ENCODE measurements at regions not wholly inside any gene's neighbourhood (a gene's known extent, or its start where the extent isn't known, plus 50 kb on each side); places are given as distances from the start of the nearest gene placed in this dataset.
A peak's percentile ranks its signal among the peaks of the same experiment; 100 is the strongest.

GRCh38 chr6:3981917-3982316, 97.0 kb downstream of the FAM217A start:
- Histone ChIP-seq H2AFZ (ENCODE audit: low read depth, low read length) (no peak overlapping the region), H3K36me3 (ENCODE audit: insufficient read depth, low read length) (no peaks in the 10 kb centered on the region), H3K4me3 (ENCODE audit: low read length) (no peak overlapping the region), H3K4me1 (ENCODE audit: insufficient read depth, low read length) (no peaks in the 10 kb centered on the region), H3K9me3 (ENCODE audit: low read length) (no peaks in the 10 kb centered on the region), H3K27me3 (ENCODE audit: insufficient read depth, low read length) (no peaks in the 10 kb centered on the region)

- H3K36me3 ChIP-seq (ENCODE audit: insufficient read depth, low read length), result no peaks in the 10 kb centered on the region
- no peaks in the 10 kb centered on the region for H3K4me1 ChIP-seq (ENCODE audit: insufficient read depth, low read length)
- no peak overlapping the region for H2AFZ ChIP-seq (ENCODE audit: low read depth, low read length)
- H3K27me3 ChIP-seq (ENCODE audit: insufficient read depth, low read length), result no peaks in the 10 kb centered on the region
- no peak overlapping the region for H3K4me3 ChIP-seq (ENCODE audit: low read length)
- no peaks in the 10 kb centered on the region for H3K9me3 ChIP-seq (ENCODE audit: low read length)
These were observed 95.2 kb downstream of the FAM217A start for GRCh38 chr6:3983778-3984177.

GRCh38 chr6:3984494-3984893, 94.4 kb downstream of the FAM217A start:
- H3K4me3 ChIP-seq (ENCODE audit: low read length), result no peak overlapping the region
- H3K36me3 ChIP-seq (ENCODE audit: insufficient read depth, low read length), result no peaks in the 10 kb centered on the region
- H3K9me3 ChIP-seq (ENCODE audit: low read length), result no peaks in the 10 kb centered on the region
- no peak overlapping the region for H2AFZ ChIP-seq (ENCODE audit: low read depth, low read length)
- H3K27me3 ChIP-seq (ENCODE audit: insufficient read depth, low read length), result no peaks in the 10 kb centered on the region
- H3K4me1 ChIP-seq (ENCODE audit: insufficient read depth, low read length), result no peaks in the 10 kb centered on the region

GRCh38 chr6:3986241-3986640, 92.7 kb downstream of the FAM217A start:
- H3K36me3 ChIP-seq (ENCODE audit: insufficient read depth, low read length), result no peaks in the 10 kb centered on the region
- H3K4me3 ChIP-seq (ENCODE audit: low read length), result no peak overlapping the region
- no peaks in the 10 kb centered on the region for H3K9me3 ChIP-seq (ENCODE audit: low read length)
- no peaks in the 10 kb centered on the region for H3K27me3 ChIP-seq (ENCODE audit: insufficient read depth, low read length)
- H3K4me1 ChIP-seq (ENCODE audit: insufficient read depth, low read length), result peaks cover 2% of the 10 kb centered on the region
- no peak overlapping the region for H2AFZ ChIP-seq (ENCODE audit: low read depth, low read length)

DNA sequence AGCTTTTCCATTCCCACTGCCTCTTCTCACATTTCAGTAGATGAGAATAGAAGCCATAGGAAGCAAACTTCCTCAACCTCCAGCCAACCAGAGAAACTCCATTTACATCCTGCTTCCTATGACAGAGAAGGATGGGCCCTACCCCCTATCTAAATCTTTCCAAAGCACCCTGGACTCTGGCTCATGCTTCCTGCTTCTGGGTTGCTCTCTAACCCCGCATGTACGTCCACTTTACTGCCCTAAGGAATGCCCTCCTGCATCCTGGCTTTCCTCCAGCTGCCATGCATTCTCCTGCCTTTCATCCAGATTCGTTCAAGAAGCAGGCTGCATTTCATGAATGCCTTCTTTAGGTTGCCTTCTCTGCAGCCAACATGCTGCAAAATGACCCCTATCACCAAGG, 91.9 kb downstream of the FAM217A start:
- H3K27me3 ChIP-seq (ENCODE audit: insufficient read depth, low read length), result no peaks in the 10 kb centered on the region
- peaks cover 2% of the 10 kb centered on the region for H3K4me1 ChIP-seq (ENCODE audit: insufficient read depth, low read length)
- no peaks in the 10 kb centered on the region for H3K9me3 ChIP-seq (ENCODE audit: low read length)
- H2AFZ ChIP-seq (ENCODE audit: low read depth, low read length), result no peak overlapping the region
- no peak overlapping the region for H3K4me3 ChIP-seq (ENCODE audit: low read length)
- H3K36me3 ChIP-seq (ENCODE audit: insufficient read depth, low read length), result no peaks in the 10 kb centered on the region

DNA sequence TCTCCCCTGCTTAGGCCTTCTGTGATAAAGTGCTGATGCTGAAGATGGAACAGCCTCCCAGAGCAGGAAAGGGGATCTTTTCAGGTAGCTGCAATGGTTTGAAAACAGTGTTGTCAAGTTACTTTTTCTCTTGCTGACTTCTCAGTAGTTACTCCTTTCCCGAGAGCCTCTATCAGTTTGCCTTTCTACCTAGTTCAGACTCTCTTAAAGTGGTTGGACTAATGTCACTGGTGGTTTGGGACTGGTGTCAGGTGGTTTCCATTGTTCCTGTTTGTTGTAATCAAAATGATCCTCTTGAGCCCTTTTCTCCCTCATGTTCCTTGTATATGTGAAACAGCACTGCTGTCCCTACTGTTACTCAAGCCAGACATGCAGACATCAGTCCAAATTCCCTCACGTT, 91.4 kb downstream of the FAM217A start:
- no peak overlapping the region for H3K4me3 ChIP-seq (ENCODE audit: low read length)
- H3K36me3 ChIP-seq (ENCODE audit: insufficient read depth, low read length), result no peaks in the 10 kb centered on the region
- H3K4me1 ChIP-seq (ENCODE audit: insufficient read depth, low read length), result peaks cover 2% of the 10 kb centered on the region
- H3K9me3 ChIP-seq (ENCODE audit: low read length), result no peaks in the 10 kb centered on the region
- H3K27me3 ChIP-seq (ENCODE audit: insufficient read depth, low read length), result no peaks in the 10 kb centered on the region
- no peak overlapping the region for H2AFZ ChIP-seq (ENCODE audit: low read depth, low read length)

DNA sequence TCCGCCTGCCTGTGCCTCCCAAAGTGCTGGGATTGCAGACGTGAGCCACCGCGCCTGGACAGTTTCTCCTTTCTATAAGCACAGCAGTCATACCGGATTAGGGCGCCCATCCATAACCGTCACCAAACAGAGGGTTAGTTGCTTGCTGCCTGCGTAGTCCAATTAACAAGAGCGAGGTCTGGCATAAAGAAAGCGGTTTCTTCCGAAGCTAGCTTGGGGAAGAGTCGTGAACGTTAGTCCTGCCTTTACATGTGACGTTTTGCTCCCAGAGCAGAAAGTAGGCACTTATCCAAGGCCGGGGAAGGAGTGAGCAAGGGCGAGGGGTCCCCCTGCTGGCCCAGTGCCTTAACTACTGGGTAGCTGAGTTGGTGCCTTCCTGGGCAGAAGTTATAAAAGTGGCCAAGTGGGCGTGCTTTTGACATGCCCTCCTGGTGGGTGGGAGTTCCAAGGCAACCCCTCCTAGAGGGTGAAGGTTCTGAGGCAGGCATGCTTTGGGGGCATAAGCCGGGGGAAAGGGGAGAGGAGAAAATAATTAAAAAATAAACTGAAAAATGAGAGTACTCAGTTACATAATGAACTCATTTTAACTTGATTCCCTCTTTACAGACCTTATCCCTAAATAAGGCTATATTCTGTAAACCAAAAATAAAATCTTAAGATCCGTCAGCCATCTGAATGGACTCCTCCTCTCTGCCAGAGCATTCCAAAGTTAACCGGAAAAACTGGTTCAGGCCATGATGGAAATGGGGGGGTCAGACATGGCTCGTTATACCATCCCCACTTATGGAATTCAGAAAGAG, 88.0 kb downstream of the FAM217A start:
- Histone ChIP-seq H3K9me3 (ENCODE audit: low read length) (no peaks in the 10 kb centered on the region), H3K36me3 (ENCODE audit: insufficient read depth, low read length) (no peaks in the 10 kb centered on the region), H3K4me3 (ENCODE audit: low read length) (no peak overlapping the region), H3K4me1 (ENCODE audit: insufficient read depth, low read length) (peaks cover 2% of the 10 kb centered on the region), H2AFZ (ENCODE audit: low read depth, low read length) (no peak overlapping the region), H3K27me3 (ENCODE audit: insufficient read depth, low read length) (no peaks in the 10 kb centered on the region)

- H3K36me3 ChIP-seq (ENCODE audit: insufficient read depth, low read length), result no peaks in the 10 kb centered on the region
- H3K4me3 ChIP-seq (ENCODE audit: low read length), result no peak overlapping the region
- H3K4me1 ChIP-seq (ENCODE audit: insufficient read depth, low read length), result peaks cover 9% of the 10 kb centered on the region
- no peaks in the 10 kb centered on the region for H3K27me3 ChIP-seq (ENCODE audit: insufficient read depth, low read length)
- H3K9me3 ChIP-seq (ENCODE audit: low read length), result no peaks in the 10 kb centered on the region
- no peak overlapping the region for H2AFZ ChIP-seq (ENCODE audit: low read depth, low read length)
These were observed 87.0 kb downstream of the FAM217A start for GRCh38 chr6:3991941-3992340.

GRCh38 chr6:3996349-3996748, 82.6 kb downstream of the FAM217A start:
- Histone ChIP-seq H2AFZ (ENCODE audit: low read depth, low read length) (no peak overlapping the region), H3K27me3 (ENCODE audit: insufficient read depth, low read length) (no peaks in the 10 kb centered on the region), H3K4me1 (ENCODE audit: insufficient read depth, low read length) (peaks cover 21% of the 10 kb centered on the region), H3K9me3 (ENCODE audit: low read length) (no peaks in the 10 kb centered on the region), H3K36me3 (ENCODE audit: insufficient read depth, low read length) (no peaks in the 10 kb centered on the region), H3K4me3 (ENCODE audit: low read length) (no peak overlapping the region)

- Histone ChIP-seq H3K4me3 (ENCODE audit: low read length) (peak overlapping the region; percentile 6), H3K9me3 (ENCODE audit: low read length) (no peaks in the 10 kb centered on the region), H3K27me3 (ENCODE audit: insufficient read depth, low read length) (no peaks in the 10 kb centered on the region), H3K36me3 (ENCODE audit: insufficient read depth, low read length) (peaks cover 1% of the 10 kb centered on the region), H3K4me1 (ENCODE audit: insufficient read depth, low read length) (peaks cover 21% of the 10 kb centered on the region), H2AFZ (ENCODE audit: low read depth, low read length) (no peak overlapping the region)
These were observed 81.7 kb downstream of the FAM217A start for GRCh38 chr6:3997177-3997770.

DNA sequence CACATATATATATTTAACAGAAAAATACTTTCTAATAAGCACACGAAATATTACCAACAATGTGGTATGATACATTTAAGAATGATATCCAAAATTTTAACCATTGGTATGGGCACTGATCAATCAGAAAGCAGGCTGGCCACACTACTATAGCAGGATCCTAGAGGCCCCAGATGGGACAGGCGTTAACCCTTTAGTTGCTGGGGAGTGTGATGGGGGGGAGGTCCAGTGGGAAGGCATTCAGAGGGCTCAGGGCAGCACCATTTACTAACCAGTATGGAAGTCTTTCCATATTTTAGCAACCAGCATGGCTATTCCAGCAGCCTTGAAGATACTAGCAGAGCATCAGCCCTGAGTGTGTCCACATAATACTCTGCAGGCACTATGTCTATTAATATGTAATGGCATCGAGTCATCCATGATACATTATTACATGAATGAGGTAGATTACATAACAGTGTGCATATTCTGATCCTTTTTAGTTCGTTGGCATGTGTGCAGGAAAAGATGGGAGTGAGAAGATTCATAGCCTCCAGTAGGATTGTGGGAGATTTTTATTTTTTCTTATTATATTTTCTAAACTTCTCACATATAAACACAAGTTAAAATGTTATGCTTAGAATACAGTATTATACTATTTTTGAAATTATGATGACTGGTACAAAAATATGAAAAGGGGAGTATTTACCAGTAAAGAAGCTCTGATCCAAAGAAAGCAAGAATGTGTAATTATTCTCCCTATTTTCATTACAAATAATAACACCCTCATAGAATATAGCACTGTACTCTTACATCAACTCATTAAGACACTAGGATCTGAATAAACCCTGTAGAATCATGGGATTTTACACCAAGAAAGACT, 78.9 kb downstream of the FAM217A start:
- no peak overlapping the region for H2AFZ ChIP-seq (ENCODE audit: low read depth, low read length)
- no peak overlapping the region for H3K4me3 ChIP-seq (ENCODE audit: low read length)
- H3K4me1 ChIP-seq (ENCODE audit: insufficient read depth, low read length), result peaks cover 21% of the 10 kb centered on the region
- H3K9me3 ChIP-seq (ENCODE audit: low read length), result no peaks in the 10 kb centered on the region
- H3K36me3 ChIP-seq (ENCODE audit: insufficient read depth, low read length), result peaks cover 6% of the 10 kb centered on the region
- H3K27me3 ChIP-seq (ENCODE audit: insufficient read depth, low read length), result no peaks in the 10 kb centered on the region

- Histone ChIP-seq H3K9me3 (ENCODE audit: low read length) (no peaks in the 10 kb centered on the region), H3K4me1 (ENCODE audit: insufficient read depth, low read length) (peaks cover 2% of the 10 kb centered on the region), H3K36me3 (ENCODE audit: insufficient read depth, low read length) (peaks cover 7% of the 10 kb centered on the region), H3K4me3 (ENCODE audit: low read length) (no peak overlapping the region), H3K27me3 (ENCODE audit: insufficient read depth, low read length) (no peaks in the 10 kb centered on the region), H2AFZ (ENCODE audit: low read depth, low read length) (no peak overlapping the region)
These were observed 74.7 kb downstream of the FAM217A start for GRCh38 chr6:4004249-4004648.
